H9 (cell line): ENCODE measurements at regions not wholly inside any gene's neighbourhood (a gene's known extent, or its start where the extent isn't known, plus 50 kb on each side); places are given as distances from the start of the nearest gene placed in this dataset.

Experiments used
- DNase-seq: peaks from one replicate; pipeline ENCODE4 v3.0.0-alpha.2; 2017
- H2AFZ ChIP-seq: one replicate; pipeline ENCODE4 v1.6.1; 2013; ENCODE audit warnings: mild to moderate bottlenecking, low read length, control low read depth, moderate library complexity
- H2AK5ac ChIP-seq: 2 replicates; pipeline ENCODE4 v1.6.1; 2013; ENCODE audit warnings: low read length, control low read depth, mixed read lengths; ENCODE audit not compliant: insufficient read length
- H2BK120ac ChIP-seq: one replicate; pipeline ENCODE4 v1.6.1; 2013; ENCODE audit warnings: low read depth, mild to moderate bottlenecking, low read length, control low read depth, inconsistent platforms; ENCODE audit not compliant: poor library complexity, severe bottlenecking
- H2BK12ac ChIP-seq: 2 replicates; pipeline ENCODE4 v1.6.1; 2013; ENCODE audit warnings: low read length, control low read depth, mixed read lengths, low read depth; ENCODE audit not compliant: insufficient read length
- H2BK15ac ChIP-seq: 2 replicates; pipeline ENCODE4 v1.6.1; 2013; ENCODE audit warnings: low read depth, low read length, control low read depth
- H2BK20ac ChIP-seq: one replicate; pipeline ENCODE4 v1.6.1; 2013; ENCODE audit warnings: low read depth, mild to moderate bottlenecking, low read length, control low read depth, inconsistent platforms; ENCODE audit not compliant: poor library complexity, severe bottlenecking
- H2BK5ac ChIP-seq: 2 replicates; pipeline ENCODE4 v1.6.1; 2013; ENCODE audit warnings: low read length, control low read depth, mixed read lengths; ENCODE audit not compliant: insufficient read length
- H3K14ac ChIP-seq: 2 replicates; pipeline ENCODE4 v1.6.1; 2013; ENCODE audit warnings: low read length, control low read depth; ENCODE audit not compliant: insufficient read depth
- H3K18ac ChIP-seq: 2 replicates; pipeline ENCODE4 v1.6.1; 2013; ENCODE audit warnings: low read depth, mild to moderate bottlenecking, mixed read lengths, low read length, control low read depth; ENCODE audit not compliant: insufficient read length
- H3K23ac ChIP-seq: 2 replicates; pipeline ENCODE4 v1.6.1; 2013; ENCODE audit warnings: low read length, control low read depth, mixed read lengths, low read depth; ENCODE audit not compliant: insufficient read length
- H3K23me2 ChIP-seq: 2 replicates; pipeline ENCODE4 v1.6.1; 2013; ENCODE audit warnings: low read depth, mild to moderate bottlenecking, mixed read lengths, low read length, control low read depth; ENCODE audit not compliant: insufficient read length, poor library complexity, severe bottlenecking
- H3K27ac ChIP-seq: 2 replicates; pipeline ENCODE4 v1.5.1; 2013; ENCODE audit warnings: low read length, control low read depth, mixed read lengths, low read depth; ENCODE audit not compliant: insufficient read length
- H3K27me3 ChIP-seq: 2 replicates; pipeline ENCODE4 v1.6.1; 2013; ENCODE audit warnings: low read length, control low read depth, inconsistent platforms; ENCODE audit not compliant: insufficient read depth
- H3K4ac ChIP-seq: 2 replicates; pipeline ENCODE4 v1.6.1; 2013; ENCODE audit warnings: low read depth, mild to moderate bottlenecking, control low read depth, inconsistent platforms, low read length, moderate library complexity
- H3K4me1 ChIP-seq: 2 replicates; pipeline ENCODE4 v1.6.1; 2013; ENCODE audit warnings: low read length, control low read depth, inconsistent platforms; ENCODE audit not compliant: insufficient read depth
- H3K4me2 ChIP-seq: 2 replicates; pipeline ENCODE4 v1.6.1; 2013; ENCODE audit warnings: low read length, control low read depth, mixed read lengths; ENCODE audit not compliant: insufficient read length, insufficient read depth
- H3K56ac ChIP-seq: 2 replicates; pipeline ENCODE4 v1.6.1; 2013; ENCODE audit warnings: low read depth, mild to moderate bottlenecking, mixed read lengths, low read length, control low read depth; ENCODE audit not compliant: insufficient read length
- H3K79me1 ChIP-seq: 2 replicates; pipeline ENCODE4 v1.6.1; 2013; ENCODE audit warnings: low read depth, mild to moderate bottlenecking, moderate library complexity, low read length, control low read depth, inconsistent platforms; ENCODE audit not compliant: insufficient read depth, poor library complexity, severe bottlenecking
- H3K79me2 ChIP-seq: 2 replicates; pipeline ENCODE4 v1.6.1; 2013; ENCODE audit warnings: low read length, control low read depth, inconsistent platforms; ENCODE audit not compliant: insufficient read depth
- H3K9ac ChIP-seq: 2 replicates; pipeline ENCODE4 v1.6.1; 2013; ENCODE audit warnings: low read length, control low read depth, mixed read lengths; ENCODE audit not compliant: insufficient read length; ENCODE audit errors: extremely low read depth
- H3K9me3 ChIP-seq: one replicate; pipeline ENCODE4 v1.6.1; 2013; ENCODE audit warnings: low read depth, low read length, inconsistent platforms; ENCODE audit not compliant: control insufficient read depth
- H3T11ph ChIP-seq: one replicate; pipeline ENCODE4 v1.6.1; 2013; ENCODE audit warnings: mild to moderate bottlenecking, low read length, control low read depth, inconsistent platforms
- H4K20me1 ChIP-seq: one replicate; pipeline ENCODE4 v1.6.1; 2013; ENCODE audit not compliant: control insufficient read depth, insufficient read length, insufficient read depth
- H4K5ac ChIP-seq: 2 replicates; pipeline ENCODE4 v1.6.1; 2013; ENCODE audit warnings: low read depth, mild to moderate bottlenecking, mixed read lengths, low read length, control low read depth; ENCODE audit not compliant: insufficient read length
- H4K8ac ChIP-seq: replicated peaks from 2 replicates; pipeline ENCODE4 v1.6.1; 2013; ENCODE audit warnings: low read length, control low read depth, mixed read lengths, low read depth; ENCODE audit not compliant: insufficient read length
- H4K91ac ChIP-seq: 2 replicates; pipeline ENCODE4 v1.6.1; 2013; ENCODE audit warnings: low read depth, mild to moderate bottlenecking, moderate library complexity, mixed read lengths, low read length, control low read depth; ENCODE audit not compliant: insufficient read length
- H3K27ac Mint-ChIP-seq, 3 experiments: 2 replicates in 2 of 3; 3 replicates in 1 of 3; pipeline ENCODE4 v1.8.0; 2020 to 2021; ENCODE audit warnings: mixed read lengths in 3 of 3, mild to moderate bottlenecking in 1 of 3, moderate library complexity in 1 of 3
- H3K27me3 Mint-ChIP-seq: 2 replicates; pipeline ENCODE4 v1.8.0; 2021; ENCODE audit warnings: low read depth, mild to moderate bottlenecking, moderate library complexity, mixed read lengths
- H3K36me3 Mint-ChIP-seq, 3 experiments: 2 replicates in 2 of 3; 3 replicates in 1 of 3; pipeline ENCODE4 v1.8.0; 2020 to 2021; ENCODE audit warnings: low read depth in 3 of 3, mixed read lengths in 3 of 3; ENCODE audit not compliant: insufficient read depth in 1 of 3
- H3K4me1 Mint-ChIP-seq, 2 experiments: 2 replicates each; pipeline ENCODE4 v1.8.0; 2020; ENCODE audit warnings: mixed read lengths in 2 of 2
- H3K4me3 Mint-ChIP-seq, 2 experiments: 2 replicates in 1 of 2; 3 replicates in 1 of 2; pipeline ENCODE4 v1.8.0; 2020 to 2021; ENCODE audit warnings: mild to moderate bottlenecking in 2 of 2, mixed read lengths in 2 of 2, moderate library complexity in 1 of 2
- H3K9me3 Mint-ChIP-seq, 2 experiments: 2 replicates in 1 of 2; 3 replicates in 1 of 2; pipeline ENCODE4 v1.8.0; 2020; ENCODE audit warnings: mild to moderate bottlenecking in 2 of 2, mixed read lengths in 2 of 2, moderate library complexity in 1 of 2
- CTCF ChIP-seq: fragments of 200-600 bp; sonication (generic); conservative IDR thresholded peaks from 3 replicates; pipeline ENCODE4 v1.8.0; 2021; ENCODE audit warnings: antibody characterized with exemption, mild to moderate bottlenecking
- WGBS: extraction: QIAGEN DNeasy Blood & Tissue Kit; methylation state at CpG from one replicate; pipeline ENCODE4 v1.1.7; 2013; ENCODE audit warnings: missing lambda C conversion rate, low lambda C conversion rate, mixed read lengths; ENCODE audit not compliant: insufficient read length; ENCODE audit errors: extremely low coverage; 5-methylcytosine and 5-hydroxymethylcytosine counted together

- H3K4me3 Mint-ChIP-seq = no peak overlapping the region
- H3K9ac ChIP-seq = no peak overlapping the region
- peaks cover 6 to 10% of the 10 kb centered on the region in 2 experiments for H3K4me1 Mint-ChIP-seq
- H2AFZ ChIP-seq = no peak overlapping the region
- WGBS = no CpG with 5 or more reads among the region's 2 CpGs
- H3K27ac ChIP-seq = no peak overlapping the region
- H3K27me3 ChIP-seq = no peaks in the 10 kb centered on the region
- no peak overlapping the region for H2BK20ac ChIP-seq
- no peak overlapping the region for H3K23ac ChIP-seq
- no peaks in the 10 kb centered on the region for H3K9me3 Mint-ChIP-seq
- no peak overlapping the region for H3K18ac ChIP-seq
- no peaks in the 10 kb centered on the region for H4K20me1 ChIP-seq
- H3K4ac ChIP-seq = no peak overlapping the region
- no peak for DNase-seq
- H3K27me3 Mint-ChIP-seq = no peaks in the 10 kb centered on the region
- H2BK12ac ChIP-seq = no peak overlapping the region
- no peaks in the 10 kb centered on the region for H3K79me1 ChIP-seq
- H3K79me2 ChIP-seq = no peaks in the 10 kb centered on the region
- H4K8ac ChIP-seq = no peak overlapping the region
- H2BK15ac ChIP-seq = no peak overlapping the region
- no peak overlapping the region for H2BK5ac ChIP-seq
- no peak overlapping the region for H2AK5ac ChIP-seq
- H3K36me3 Mint-ChIP-seq = no peaks in the 10 kb centered on the region
- H3K4me1 ChIP-seq = no peaks in the 10 kb centered on the region
- no peak overlapping the region for H2BK120ac ChIP-seq
- no peak overlapping the region for H3T11ph ChIP-seq
- H3K9me3 ChIP-seq = no peaks in the 10 kb centered on the region
- H3K14ac ChIP-seq = no peak overlapping the region
- no peak for TF ChIP-seq CTCF
- no peak overlapping the region for H4K91ac ChIP-seq
- H3K27ac Mint-ChIP-seq = no peak overlapping the region
- H3K56ac ChIP-seq = no peak overlapping the region
- H3K23me2 ChIP-seq = no peaks in the 10 kb centered on the region
- H3K4me2 ChIP-seq = no peak overlapping the region
- H4K5ac ChIP-seq = no peak overlapping the region
Measured at GRCh38 chr18:44557616-44558151, 123.0 kb upstream of the SETBP1 start.
